Liver (tissue), 8 donors: ENCODE measurements at regions not wholly inside any gene's neighbourhood (a gene's known extent, or its start where the extent isn't known, plus 50 kb on each side); places are given as distances from the start of the nearest gene placed in this dataset.

ENCODE experiments used
- DNase-seq: peaks from one replicate; pipeline ENCODE4 v3.0.0-alpha.2; 2017; ENCODE audit warnings: low spot score
- H3K27ac ChIP-seq, 2 donors: one replicate each; pipeline ENCODE4 v1.7.0; 2013; ENCODE audit warnings: inconsistent platforms in 2 of 2, low read length in 2 of 2, control low read depth in 1 of 2, low read depth in 1 of 2, mild to moderate bottlenecking in 1 of 2
- H3K27me3 ChIP-seq, 4 donors: one replicate each; pipeline versions ENCODE4 v1.6.1 to v1.7.0; 2013; ENCODE audit warnings: low read length in 3 of 4, inconsistent platforms in 1 of 4, mild to moderate bottlenecking in 1 of 4, moderate library complexity in 1 of 4; ENCODE audit not compliant: control insufficient read depth in 4 of 4, insufficient read depth in 4 of 4
- H3K36me3 ChIP-seq, 4 donors: one replicate each; pipeline versions ENCODE4 v1.6.1 to v1.7.0; 2013; ENCODE audit warnings: low read length in 3 of 4, mild to moderate bottlenecking in 3 of 4, low read depth in 1 of 4, moderate library complexity in 1 of 4; ENCODE audit not compliant: control insufficient read depth in 4 of 4, insufficient read depth in 3 of 4
- H3K4me1 ChIP-seq, 4 donors: one replicate each; pipeline versions ENCODE4 v1.6.1 to v1.7.0; 2013; ENCODE audit warnings: low read length in 3 of 4, mild to moderate bottlenecking in 3 of 4, moderate library complexity in 1 of 4; ENCODE audit not compliant: control insufficient read depth in 4 of 4, insufficient read depth in 4 of 4
- H3K4me3 ChIP-seq, 3 donors: one replicate each; pipeline versions ENCODE4 v1.6.1 to v1.7.0; 2013; ENCODE audit warnings: low read length in 3 of 3, control low read depth in 1 of 3, low read depth in 1 of 3, mild to moderate bottlenecking in 1 of 3
- H3K9ac ChIP-seq, 2 donors: one replicate each; pipeline ENCODE4 v1.7.0; 2013; ENCODE audit warnings: low read length in 2 of 2, mild to moderate bottlenecking in 2 of 2, moderate library complexity in 2 of 2, control low read depth in 1 of 2, low read depth in 1 of 2
- H3K9me3 ChIP-seq, 4 donors: one replicate each; pipeline versions ENCODE4 v1.6.1 to v1.7.0; 2013; ENCODE audit warnings: low read length in 3 of 4; ENCODE audit not compliant: control insufficient read depth in 4 of 4
- EGR1 ChIP-seq, 2 donors: IDR thresholded peaks; 2 replicates each; pipeline ENCODE4 v1.6.1; 2016 to 2018; ENCODE audit warnings: antibody characterized with exemption in 2 of 2, low read depth in 2 of 2
- FOXA1 ChIP-seq: IDR thresholded peaks from 2 replicates; pipeline ENCODE4 v1.6.1; 2016; ENCODE audit warnings: antibody characterized with exemption
- FOXA2 ChIP-seq: IDR thresholded peaks from 2 replicates; pipeline ENCODE4 v1.6.1; 2016; ENCODE audit warnings: antibody characterized with exemption
- GABPA ChIP-seq, 2 donors: IDR thresholded peaks in 1 of 2; conservative IDR thresholded peaks in 1 of 2; 2 replicates each; pipeline ENCODE4 v1.6.1; 2016; ENCODE audit warnings: antibody characterized with exemption in 2 of 2, mild to moderate bottlenecking in 1 of 2, moderate library complexity in 1 of 2
- HNF4A ChIP-seq, 2 donors: conservative IDR thresholded peaks; 2 replicates each; pipeline ENCODE4 v1.6.1; 2016; ENCODE audit warnings: antibody characterized with exemption in 2 of 2, mild to moderate bottlenecking in 2 of 2
- HNF4G ChIP-seq: IDR thresholded peaks from 2 replicates; pipeline ENCODE4 v1.6.1; 2016; ENCODE audit warnings: antibody characterized with exemption
- RAD21 ChIP-seq, 2 donors: IDR thresholded peaks; 2 replicates each; pipeline ENCODE4 v1.6.1; 2016; ENCODE audit warnings: antibody characterized with exemption in 2 of 2, mild to moderate bottlenecking in 2 of 2
- REST ChIP-seq: IDR thresholded peaks from 2 replicates; pipeline ENCODE4 v1.6.1; 2016; ENCODE audit warnings: antibody characterized with exemption, mild to moderate bottlenecking
- RXRA ChIP-seq, 2 donors: IDR thresholded peaks; 2 replicates each; pipeline ENCODE4 v1.6.1; 2017 to 2018; ENCODE audit warnings: antibody characterized with exemption in 2 of 2, mild to moderate bottlenecking in 1 of 2
- SP1 ChIP-seq: IDR thresholded peaks from 2 replicates; pipeline ENCODE4 v1.6.1; 2018; ENCODE audit warnings: antibody characterized with exemption, mild to moderate bottlenecking
- TAF1 ChIP-seq: conservative IDR thresholded peaks from 2 replicates; pipeline ENCODE4 v1.6.1; 2016; ENCODE audit warnings: antibody characterized with exemption, mild to moderate bottlenecking
- YY1 ChIP-seq: IDR thresholded peaks from 2 replicates; pipeline ENCODE4 v1.6.1; 2016; ENCODE audit warnings: antibody characterized with exemption, mild to moderate bottlenecking
- WGBS: extraction: QIAGEN DNeasy Blood & Tissue Kit; methylation state at CpG from one replicate; pipeline ENCODE4 v1.1.7; 2013; 5-methylcytosine and 5-hydroxymethylcytosine counted together
- TF ChIP-seq, protein P1 (sequence below): IDR thresholded peaks from 2 replicates; pipeline ENCODE4 v1.6.1; 2016; ENCODE audit warnings: antibody characterized with exemption
- TF ChIP-seq, protein P2 (sequence below): IDR thresholded peaks from 2 replicates; pipeline ENCODE4 v1.6.1; 2016; ENCODE audit warnings: antibody characterized with exemption
- TF ChIP-seq, protein P3 (sequence below): fragments of 150-350 bp; IDR thresholded peaks from 2 replicates; pipeline ENCODE4 v1.5.1; 2017; ENCODE audit warnings: improper control_type of control experiment, low read depth, low read length; ENCODE audit not compliant: missing input control
- donor health status: healthy.
- donor health status: healthy.
- donor health status: healthy.
- donor health status: healthy.
- donor health status: healthy.

- TF ChIP-seq, protein P1, sequence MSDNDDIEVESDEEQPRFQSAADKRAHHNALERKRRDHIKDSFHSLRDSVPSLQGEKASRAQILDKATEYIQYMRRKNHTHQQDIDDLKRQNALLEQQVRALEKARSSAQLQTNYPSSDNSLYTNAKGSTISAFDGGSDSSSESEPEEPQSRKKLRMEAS, result no peak
- TF ChIP-seq GABPA (IDR thresholded peaks at IDR 0.05 in 1 of 2, conservative IDR thresholded peaks at IDR 0.05 in 1 of 2) (no peak), SP1 (no peak), RAD21 (IDR thresholded peaks at IDR 0.05) (no peak), FOXA1 (no peak)
Measured at GRCh38 chr17:36730857-36731490, 129.6 kb downstream of the MRM1 start (continued).

- 55% methylated on average over 10 of the region's 10 CpGs for WGBS
- H3K4me1 ChIP-seq, result no peaks in the 10 kb centered on the region
- H3K4me3 ChIP-seq, result no peak overlapping the region
- peaks cover 0 to 10% (median 1%) of the 10 kb centered on the region in 4 donors for H3K27me3 ChIP-seq
- no peaks in the 10 kb centered on the region for H3K36me3 ChIP-seq
- no peak overlapping the region for H3K27ac ChIP-seq
- H3K9ac ChIP-seq, result no peak overlapping the region
- no peak for DNase-seq
- TF ChIP-seq FOXA1 (no peak), FOXA2 (no peak), GABPA (IDR thresholded peaks at IDR 0.05 in 1 of 2, conservative IDR thresholded peaks at IDR 0.05 in 1 of 2) (no peak), EGR1 (IDR thresholded peaks at IDR 0.05; ENCODE audit: low read depth in 2 of 2) (no peak), REST (no peak), RXRA (IDR thresholded peaks at IDR 0.05) (no peak), HNF4A (conservative IDR thresholded peaks at IDR 0.05) (no peak), YY1 (no peak), HNF4G (no peak), TAF1 (no peak), SP1 (no peak)
- TF ChIP-seq, protein P1, result no peak
- TF ChIP-seq, protein P2, sequence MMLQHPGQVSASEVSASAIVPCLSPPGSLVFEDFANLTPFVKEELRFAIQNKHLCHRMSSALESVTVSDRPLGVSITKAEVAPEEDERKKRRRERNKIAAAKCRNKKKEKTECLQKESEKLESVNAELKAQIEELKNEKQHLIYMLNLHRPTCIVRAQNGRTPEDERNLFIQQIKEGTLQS, result no peak
- TF ChIP-seq, protein P3, sequence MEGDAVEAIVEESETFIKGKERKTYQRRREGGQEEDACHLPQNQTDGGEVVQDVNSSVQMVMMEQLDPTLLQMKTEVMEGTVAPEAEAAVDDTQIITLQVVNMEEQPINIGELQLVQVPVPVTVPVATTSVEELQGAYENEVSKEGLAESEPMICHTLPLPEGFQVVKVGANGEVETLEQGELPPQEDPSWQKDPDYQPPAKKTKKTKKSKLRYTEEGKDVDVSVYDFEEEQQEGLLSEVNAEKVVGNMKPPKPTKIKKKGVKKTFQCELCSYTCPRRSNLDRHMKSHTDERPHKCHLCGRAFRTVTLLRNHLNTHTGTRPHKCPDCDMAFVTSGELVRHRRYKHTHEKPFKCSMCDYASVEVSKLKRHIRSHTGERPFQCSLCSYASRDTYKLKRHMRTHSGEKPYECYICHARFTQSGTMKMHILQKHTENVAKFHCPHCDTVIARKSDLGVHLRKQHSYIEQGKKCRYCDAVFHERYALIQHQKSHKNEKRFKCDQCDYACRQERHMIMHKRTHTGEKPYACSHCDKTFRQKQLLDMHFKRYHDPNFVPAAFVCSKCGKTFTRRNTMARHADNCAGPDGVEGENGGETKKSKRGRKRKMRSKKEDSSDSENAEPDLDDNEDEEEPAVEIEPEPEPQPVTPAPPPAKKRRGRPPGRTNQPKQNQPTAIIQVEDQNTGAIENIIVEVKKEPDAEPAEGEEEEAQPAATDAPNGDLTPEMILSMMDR, result no peak
- no peaks in the 10 kb centered on the region for H3K9me3 ChIP-seq
Measured at GRCh38 chr17:36731811-36732210, 130.4 kb downstream of the MRM1 start.
